AG09319 (cell line): ENCODE measurements at regions not wholly inside any gene's neighbourhood (a gene's known extent, or its start where the extent isn't known, plus 50 kb on each side); places are given as distances from the start of the nearest gene placed in this dataset.

Source experiments
- DNase-seq: peaks from one replicate; pipeline ENCODE4 v3.0.0-alpha.2; 2010; ENCODE audit warnings: low read depth; ENCODE audit errors: extremely low read depth
- TF ChIP-seq, protein P1 (sequence below): IDR thresholded peaks from 2 replicates; pipeline ENCODE4 v1.5.1; 2011; ENCODE audit warnings: low read depth, mild to moderate bottlenecking, inconsistent platforms, low read length, moderate library complexity

DNA sequence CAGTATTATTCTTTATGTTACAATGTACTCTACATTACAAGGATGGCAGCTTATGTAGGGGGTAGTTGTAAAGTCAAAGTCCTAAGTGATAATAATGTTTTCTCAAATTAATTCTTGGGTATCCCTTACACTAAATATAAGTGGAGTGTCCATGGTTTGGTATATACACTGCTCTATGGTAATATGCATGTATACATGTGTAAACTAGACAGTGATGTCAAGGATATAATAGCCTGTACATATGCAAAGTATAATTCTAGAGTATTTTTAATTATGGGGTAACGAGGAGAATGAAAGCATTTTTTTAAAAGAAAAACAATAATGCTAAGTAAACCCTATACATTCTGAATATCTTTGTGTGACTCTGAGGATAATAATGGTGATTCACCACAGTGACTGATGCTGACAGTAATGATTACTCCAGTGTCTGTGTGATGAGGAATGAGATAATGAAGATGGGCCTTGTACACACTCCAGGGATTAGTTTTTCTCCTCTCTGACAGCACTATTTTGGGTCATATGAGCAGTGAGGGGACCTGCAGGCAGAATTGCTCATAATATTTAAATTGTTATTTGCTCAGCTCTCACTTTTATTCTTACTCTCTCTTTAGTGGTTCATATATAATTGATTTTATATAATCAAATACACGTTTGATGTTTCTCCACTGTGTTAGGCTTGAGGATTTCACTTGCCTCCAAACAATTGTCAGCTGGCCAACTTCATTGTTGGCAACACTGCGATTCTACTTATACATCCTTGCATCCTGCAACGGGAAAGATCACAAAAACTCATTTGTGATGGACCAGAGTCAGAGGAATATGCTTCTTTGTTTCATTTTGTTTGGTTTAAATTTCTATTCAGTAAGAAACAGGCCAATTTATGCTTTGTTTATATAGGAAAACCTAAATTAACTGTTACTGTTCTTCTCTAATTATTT is 88.2 kb downstream of the NREP start:
- TF ChIP-seq, protein P1, sequence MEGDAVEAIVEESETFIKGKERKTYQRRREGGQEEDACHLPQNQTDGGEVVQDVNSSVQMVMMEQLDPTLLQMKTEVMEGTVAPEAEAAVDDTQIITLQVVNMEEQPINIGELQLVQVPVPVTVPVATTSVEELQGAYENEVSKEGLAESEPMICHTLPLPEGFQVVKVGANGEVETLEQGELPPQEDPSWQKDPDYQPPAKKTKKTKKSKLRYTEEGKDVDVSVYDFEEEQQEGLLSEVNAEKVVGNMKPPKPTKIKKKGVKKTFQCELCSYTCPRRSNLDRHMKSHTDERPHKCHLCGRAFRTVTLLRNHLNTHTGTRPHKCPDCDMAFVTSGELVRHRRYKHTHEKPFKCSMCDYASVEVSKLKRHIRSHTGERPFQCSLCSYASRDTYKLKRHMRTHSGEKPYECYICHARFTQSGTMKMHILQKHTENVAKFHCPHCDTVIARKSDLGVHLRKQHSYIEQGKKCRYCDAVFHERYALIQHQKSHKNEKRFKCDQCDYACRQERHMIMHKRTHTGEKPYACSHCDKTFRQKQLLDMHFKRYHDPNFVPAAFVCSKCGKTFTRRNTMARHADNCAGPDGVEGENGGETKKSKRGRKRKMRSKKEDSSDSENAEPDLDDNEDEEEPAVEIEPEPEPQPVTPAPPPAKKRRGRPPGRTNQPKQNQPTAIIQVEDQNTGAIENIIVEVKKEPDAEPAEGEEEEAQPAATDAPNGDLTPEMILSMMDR = no peak
- DNase-seq = no peak

DNA sequence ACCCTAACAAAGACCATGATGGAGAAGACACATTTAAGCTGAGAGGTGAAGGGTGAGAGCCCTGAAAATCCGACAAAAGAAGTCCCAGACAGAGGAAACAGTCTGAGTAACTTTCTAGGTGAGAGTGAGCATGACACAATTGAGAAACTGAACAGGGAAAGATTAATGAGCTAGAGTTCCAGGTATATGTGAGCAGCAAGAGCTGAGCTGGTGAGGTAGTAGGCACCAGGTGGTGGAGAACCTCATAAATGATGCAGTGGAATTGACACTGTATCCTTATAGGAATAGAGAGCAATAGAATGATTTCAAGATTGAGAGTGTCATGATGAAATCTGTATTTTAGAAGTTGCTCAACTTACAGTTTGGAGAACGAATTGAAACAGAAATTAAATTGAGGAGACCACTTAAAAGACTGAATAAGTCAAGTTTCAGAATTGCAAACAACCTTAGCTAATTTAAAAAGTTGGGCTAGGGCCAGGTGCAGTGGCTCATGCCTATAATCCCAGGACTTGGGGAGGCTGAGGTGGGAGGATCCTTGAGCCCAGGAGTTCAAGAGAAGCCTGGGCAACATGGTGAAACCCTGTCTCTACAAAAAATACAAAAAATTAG is 89.8 kb downstream of the NREP start:
- TF ChIP-seq, protein P1 = no peak
- DNase-seq = no peak

DNA sequence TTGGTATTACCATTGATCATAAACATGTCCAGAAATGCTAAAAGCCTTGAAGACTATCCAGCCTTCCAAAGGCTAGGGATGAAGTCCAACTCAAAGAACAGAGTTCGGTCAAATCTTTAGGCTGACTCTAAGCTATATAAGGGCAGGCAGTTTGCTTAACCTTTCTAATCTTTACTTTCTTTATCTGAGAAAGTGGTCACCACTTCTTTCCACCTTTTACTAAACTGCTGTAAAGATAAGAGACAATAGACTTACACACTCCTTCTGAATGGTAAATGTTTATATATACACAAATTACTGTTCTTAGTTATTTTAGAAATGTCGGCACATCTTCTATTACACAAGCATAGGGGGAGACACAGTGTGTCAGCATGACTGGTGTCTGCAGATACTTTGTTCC is 100.4 kb downstream of the NREP start:
- TF ChIP-seq, protein P1 = no peak
- no peak for DNase-seq

DNA sequence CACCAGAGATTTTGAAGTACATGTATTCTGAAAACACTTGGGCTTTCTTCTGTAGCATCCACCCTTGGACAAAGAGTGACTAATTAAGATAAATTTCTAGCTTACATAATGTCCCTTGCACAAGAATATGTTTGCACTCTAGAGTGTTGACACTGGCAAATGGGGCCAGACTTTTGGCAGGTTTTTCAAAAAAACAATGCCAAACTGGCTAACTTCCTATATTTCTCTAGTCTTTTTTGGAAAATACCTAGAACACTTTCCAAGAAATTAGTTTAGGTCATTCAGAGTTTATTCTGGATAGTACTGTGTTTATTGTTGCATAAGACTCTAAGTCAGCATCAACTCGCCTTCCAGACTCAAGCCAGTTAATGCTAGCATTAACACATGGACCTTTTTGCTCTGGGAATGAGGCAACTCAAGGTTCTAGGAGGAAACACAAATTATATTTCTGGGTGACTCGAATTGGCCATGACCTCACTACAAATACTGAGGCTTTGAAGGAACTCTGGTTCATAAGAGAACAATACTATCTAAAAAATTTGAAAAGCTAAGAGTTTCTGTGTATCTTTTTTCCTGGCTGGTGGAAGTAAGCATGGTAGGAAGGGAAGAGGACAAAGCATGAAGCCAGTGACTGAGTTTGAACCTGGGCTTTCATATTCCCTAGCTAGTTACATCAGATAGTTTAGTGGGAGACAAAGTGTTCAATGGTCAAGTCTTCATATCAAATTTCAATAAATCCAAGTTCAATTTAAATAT is 101.6 kb downstream of the NREP start:
- no peak for DNase-seq
- TF ChIP-seq, protein P1 = no peak

DNA sequence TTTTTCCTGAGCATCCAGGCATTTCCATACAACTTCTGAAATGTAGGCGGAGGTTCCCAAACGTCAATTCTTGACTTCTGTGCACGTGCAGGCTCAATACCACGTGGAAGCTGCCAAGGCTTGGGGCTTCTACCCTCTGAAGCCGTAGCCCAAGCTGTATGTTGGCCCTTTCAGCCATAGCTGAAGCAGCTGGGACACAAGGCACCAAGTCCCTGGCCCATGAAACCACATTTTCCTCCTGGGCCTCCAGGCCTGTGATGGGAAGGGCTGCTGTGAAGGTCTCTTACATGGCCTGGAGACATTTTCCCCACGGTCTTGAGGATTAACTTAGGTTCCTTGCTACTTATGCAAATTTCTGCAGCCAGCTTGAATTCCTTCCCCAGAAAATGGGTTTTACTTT is 103.6 kb downstream of the NREP start:
- TF ChIP-seq, protein P1 = no peak
- no peak for DNase-seq

DNA sequence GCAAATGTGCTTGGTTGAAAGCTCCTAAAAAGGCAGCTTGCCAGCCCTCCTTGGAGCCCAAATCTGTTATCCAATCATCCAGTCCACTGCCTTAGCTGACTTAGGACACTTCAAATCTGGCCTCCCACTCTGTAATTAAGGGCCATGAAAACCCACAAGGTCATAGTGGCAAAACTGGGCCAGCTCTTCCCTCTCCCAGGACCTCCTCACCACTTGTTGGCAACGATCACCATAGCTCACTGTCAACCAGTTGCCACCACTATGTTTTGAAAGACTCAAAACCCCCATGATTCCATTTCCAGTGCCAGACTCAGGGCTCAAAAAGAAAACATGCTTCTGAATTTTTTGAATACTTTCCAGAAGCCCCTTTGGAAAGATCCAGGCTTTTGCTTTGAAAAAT is 107.5 kb downstream of the NREP start:
- TF ChIP-seq, protein P1 = no peak
- no peak for DNase-seq

DNA sequence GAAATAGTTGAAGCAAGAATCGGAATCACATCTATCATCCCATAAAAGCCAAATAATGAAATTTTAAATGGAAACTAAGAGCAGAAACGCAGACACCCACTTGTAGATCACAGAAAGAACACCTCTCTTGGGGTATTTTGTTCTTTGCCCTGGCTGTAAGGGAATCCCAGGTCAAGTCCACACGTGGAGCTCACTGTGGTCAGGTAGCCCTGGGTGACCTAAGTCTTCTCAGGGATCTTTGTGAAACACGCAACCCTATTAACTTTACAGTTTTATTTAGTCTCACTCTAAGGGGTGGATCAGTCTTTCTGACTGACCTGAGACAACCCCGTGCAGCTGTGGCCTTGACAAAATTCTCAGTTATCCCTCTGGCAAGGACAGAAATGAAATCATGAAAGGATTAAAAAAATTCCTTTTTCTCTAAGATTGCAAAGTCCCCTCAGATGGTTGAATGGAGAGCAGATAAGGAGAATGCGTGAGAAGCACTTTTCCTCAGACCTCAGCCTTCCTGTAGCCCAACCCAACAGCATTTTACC is 111.6 kb downstream of the NREP start:
- TF ChIP-seq, protein P1 = no peak
- DNase-seq = no peak
